DMS153 treated with DMSO at 0.1 percent for 48 hours (cell line): ENCODE measurements at regions not wholly inside any gene's neighbourhood (a gene's known extent, or its start where the extent isn't known, plus 50 kb on each side); places are given as distances from the start of the nearest gene placed in this dataset.

ENCODE experiments used
- DNase-seq: peaks from one replicate; lab custom pipeline; 2025; ENCODE audit not compliant: unreplicated experiment; lab: John Stamatoyannopoulos, UW

- DNase-seq = no peak
These were observed 60.5 kb upstream of the CPXM2 start for GRCh38 chr10:123952099-123952498.

GRCh38 chr10:123948030-123948823 is 56.6 kb upstream of the CPXM2 start:
- no peak for DNase-seq

- peak; percentile 14 for DNase-seq
These were observed 53.8 kb upstream of the CPXM2 start for GRCh38 chr10:123945325-123945920.

GRCh38 chr10:123944661-123945060 is 53.1 kb upstream of the CPXM2 start:
- DNase-seq = no peak

- DNase-seq = no peak
These were observed 51.7 kb upstream of the CPXM2 start for GRCh38 chr10:123943307-123943706.

- DNase-seq = no peak
These were observed 50.7 kb upstream of the CPXM2 start for GRCh38 chr10:123942114-123942861.
